IMR-90 (cell line): ENCODE measurements at regions not wholly inside any gene's neighbourhood (a gene's known extent, or its start where the extent isn't known, plus 50 kb on each side); places are given as distances from the start of the nearest gene placed in this dataset.

Source experiments
- ATAC-seq: fragments of 200-7000 bp; cut with Tn5 transposase; 2 replicates; pipeline ENCODE4 v1.9.1; 2020; ENCODE audit warnings: low read depth, mild to moderate bottlenecking, moderate library complexity
- BruUV-seq: library from RNA; stranded (reverse); fragments of 400-500 nt; replicated peaks from 2 replicates; lab custom pipeline; 2021; lab: Mats Ljungman, UMichigan
- CTCF ChIA-PET: fragments of 300-600 bp; formaldehyde crosslinking; extraction: SDS; loops from one replicate; lab custom pipeline; 2021; ENCODE audit warnings: antibody characterized with exemption; lab: Yijun Ruan, JAX
- POLR2A ChIA-PET: fragments of 300-600 bp; sonication (Branson Sonifier 250); formaldehyde crosslinking; loops from one replicate; lab custom pipeline; 2022; ENCODE audit warnings: antibody characterized with exemption; ENCODE audit not compliant: unreplicated experiment; lab: Charles Lee
- DNase-seq: peaks from one replicate; pipeline ENCODE4 v3.0.0; 2013
- H2AFZ ChIP-seq: replicated peaks from 2 replicates; pipeline ENCODE3; 2013; ENCODE audit warnings: low read length, mild to moderate bottlenecking; ENCODE audit not compliant: poor library complexity
- H2AK5ac ChIP-seq: 2 replicates; pipeline ENCODE4 v1.6.1; 2013; ENCODE audit warnings: low read depth, low read length, inconsistent platforms
- H2AK9ac ChIP-seq: replicated peaks from 2 replicates; pipeline ENCODE3; 2013; ENCODE audit warnings: mild to moderate bottlenecking, low read depth, low read length, moderate library complexity; ENCODE audit not compliant: poor library complexity
- H2BK120ac ChIP-seq: 2 replicates; pipeline ENCODE4 v1.6.1; 2013; ENCODE audit warnings: low read depth, low read length, inconsistent platforms
- H2BK15ac ChIP-seq: 3 replicates; pipeline ENCODE4 v1.6.1; 2013; ENCODE audit warnings: low read depth, low read length, inconsistent platforms
- H2BK20ac ChIP-seq: 2 replicates; pipeline ENCODE4 v1.6.1; 2013; ENCODE audit warnings: low read depth, mild to moderate bottlenecking, inconsistent platforms, low read length, moderate library complexity
- H2BK5ac ChIP-seq: 2 replicates; pipeline ENCODE4 v1.6.1; 2013; ENCODE audit warnings: mild to moderate bottlenecking, low read depth, low read length, inconsistent platforms; ENCODE audit not compliant: poor library complexity, severe bottlenecking
- H3K14ac ChIP-seq: replicated peaks from 2 replicates; pipeline ENCODE4 v1.6.1; 2013; ENCODE audit warnings: low read depth, low read length, inconsistent platforms
- H3K18ac ChIP-seq: 2 replicates; pipeline ENCODE4 v1.6.1; 2013; ENCODE audit warnings: low read depth, low read length, control low read depth
- H3K23ac ChIP-seq: 2 replicates; pipeline ENCODE4 v1.6.1; 2013; ENCODE audit warnings: low read depth, low read length, inconsistent platforms
- H3K27ac ChIP-seq: 2 replicates; pipeline ENCODE4 v1.5.1; 2013; ENCODE audit warnings: mild to moderate bottlenecking, control low read depth, low read length; ENCODE audit not compliant: insufficient read depth
- H3K27me3 ChIP-seq: 2 replicates; pipeline ENCODE4 v1.6.1; 2013; ENCODE audit warnings: low read length; ENCODE audit not compliant: control insufficient read depth, insufficient read depth
- H3K36me3 ChIP-seq: 2 replicates; pipeline ENCODE4 v1.6.1; 2013; ENCODE audit warnings: low read length, mixed read lengths; ENCODE audit not compliant: control insufficient read depth, insufficient read depth
- H3K4ac ChIP-seq: 2 replicates; pipeline ENCODE4 v1.6.1; 2013; ENCODE audit warnings: low read depth, low read length, inconsistent platforms
- H3K4me1 ChIP-seq: 2 replicates; pipeline ENCODE4 v1.6.1; 2013; ENCODE audit warnings: low read length, mixed read lengths; ENCODE audit not compliant: control insufficient read depth, insufficient read depth
- H3K4me2 ChIP-seq: 2 replicates; pipeline ENCODE4 v1.6.1; 2013; ENCODE audit warnings: low read depth, mild to moderate bottlenecking, control low read depth, low read length, moderate library complexity
- H3K4me3 ChIP-seq: 2 replicates; pipeline ENCODE4 v1.5.1; 2013; ENCODE audit warnings: low read depth, mild to moderate bottlenecking, control low read depth, low read length, moderate library complexity; ENCODE audit not compliant: insufficient read depth
- H3K56ac ChIP-seq: 2 replicates; pipeline ENCODE4 v1.6.1; 2013; ENCODE audit warnings: low read length, inconsistent platforms; ENCODE audit not compliant: insufficient read depth; ENCODE audit errors: extremely low read depth
- H3K79me1 ChIP-seq, 2 experiments: 2 replicates each; pipeline ENCODE4 v1.6.1; 2013; ENCODE audit warnings: low read length in 2 of 2, inconsistent platforms in 1 of 2, low read depth in 1 of 2
- H3K9ac ChIP-seq: 2 replicates; pipeline ENCODE4 v1.6.1; 2013; ENCODE audit warnings: low read depth, low read length, control low read depth
- H3K9me1 ChIP-seq: 2 replicates; pipeline ENCODE4 v1.6.1; 2013; ENCODE audit warnings: low read length, inconsistent platforms; ENCODE audit not compliant: insufficient read depth
- H3K9me3 ChIP-seq: 2 replicates; pipeline ENCODE4 v1.6.1; 2013; ENCODE audit warnings: low read length; ENCODE audit not compliant: control insufficient read depth, insufficient read depth
- H4K20me1 ChIP-seq: 2 replicates; pipeline ENCODE4 v1.6.1; 2013; ENCODE audit warnings: low read length, inconsistent platforms; ENCODE audit not compliant: insufficient read depth
- H4K5ac ChIP-seq: 2 replicates; pipeline ENCODE4 v1.6.1; 2013; ENCODE audit warnings: mild to moderate bottlenecking, low read depth, low read length, control low read depth
- H4K8ac ChIP-seq, 2 experiments: 2 replicates each; pipeline ENCODE4 v1.6.1; 2013; ENCODE audit warnings: low read depth in 2 of 2, low read length in 2 of 2, control low read depth in 1 of 2, inconsistent platforms in 1 of 2
- H4K91ac ChIP-seq: 2 replicates; pipeline ENCODE4 v1.6.1; 2013; ENCODE audit warnings: low read depth, low read length, inconsistent platforms; ENCODE audit not compliant: insufficient read depth
- BHLHE40 ChIP-seq: fragments of 150-350 bp; IDR thresholded peaks from 2 replicates; pipeline ENCODE4 v1.6.1; 2016; ENCODE audit warnings: mild to moderate bottlenecking, low read depth, low read length
- CEBPB ChIP-seq: IDR thresholded peaks from 2 replicates; pipeline ENCODE4 v1.6.1; 2012; ENCODE audit warnings: low read depth, low read length, improper control_type of control experiment
- CHD1 ChIP-seq: IDR thresholded peaks from 2 replicates; pipeline ENCODE4 v1.6.1; 2012; ENCODE audit warnings: low read depth, low read length, improper control_type of control experiment
- FOS ChIP-seq: fragments of 150-350 bp; IDR thresholded peaks from 2 replicates; pipeline ENCODE4 v1.6.1; 2016; ENCODE audit warnings: low read depth, low read length
- MXI1 ChIP-seq: IDR thresholded peaks from 2 replicates; pipeline ENCODE4 v1.6.1; 2012; ENCODE audit warnings: low read depth, mild to moderate bottlenecking, low read length, moderate library complexity, borderline replicate concordance
- NFE2L2 ChIP-seq: fragments of 150-350 bp; IDR thresholded peaks from 2 replicates; pipeline ENCODE4 v1.6.1; 2016; ENCODE audit warnings: low read depth, mild to moderate bottlenecking, low read length
- RAD21 ChIP-seq: IDR thresholded peaks from 2 replicates; pipeline ENCODE4 v1.6.1; 2012; ENCODE audit warnings: low read length, improper control_type of control experiment
- RCOR1 ChIP-seq: IDR thresholded peaks from 2 replicates; pipeline ENCODE4 v1.6.1; 2012; ENCODE audit warnings: mild to moderate bottlenecking, low read length, improper control_type of control experiment; ENCODE audit not compliant: insufficient replicate concordance
- RFX5 ChIP-seq: IDR thresholded peaks from 2 replicates; pipeline ENCODE4 v1.8.0; 2012; ENCODE audit warnings: low read depth, mild to moderate bottlenecking, low read length, moderate library complexity
- whole genome bisulfite sequencing, 2 experiments: methylation state at CpG; one replicate each; pipeline versions ENCODE4 v1.1.5 to v1.1.7; 2013; ENCODE audit warnings: missing lambda C conversion rate in 2 of 2; ENCODE audit not compliant: insufficient read length in 1 of 2; ENCODE audit errors: extremely low coverage in 2 of 2; 5-methylcytosine and 5-hydroxymethylcytosine counted together
- dilution Hi-C: fragments of 300-500 bp; cut with HindIII; formaldehyde crosslinking; loops from one replicate; pipeline ENCODE4 v1.14.3; 2018; ENCODE audit warnings: low sequenced_read_pairs; ENCODE audit not compliant: unreplicated experiment
- in situ Hi-C: fragments of 300-500 bp; cut with MboI; formaldehyde crosslinking; loops from 3 replicates; pipeline ENCODE4 v1.14.3; 2019; ENCODE audit warnings: low sequenced_read_pairs, inconsistent platforms, mixed read lengths
- intact Hi-C: fragments of 100-400 bp; cut with micrococcal nuclease; formaldehyde crosslinking; loops from 2 replicates; pipeline ENCODE4 v1.10.0; 2022

DNA sequence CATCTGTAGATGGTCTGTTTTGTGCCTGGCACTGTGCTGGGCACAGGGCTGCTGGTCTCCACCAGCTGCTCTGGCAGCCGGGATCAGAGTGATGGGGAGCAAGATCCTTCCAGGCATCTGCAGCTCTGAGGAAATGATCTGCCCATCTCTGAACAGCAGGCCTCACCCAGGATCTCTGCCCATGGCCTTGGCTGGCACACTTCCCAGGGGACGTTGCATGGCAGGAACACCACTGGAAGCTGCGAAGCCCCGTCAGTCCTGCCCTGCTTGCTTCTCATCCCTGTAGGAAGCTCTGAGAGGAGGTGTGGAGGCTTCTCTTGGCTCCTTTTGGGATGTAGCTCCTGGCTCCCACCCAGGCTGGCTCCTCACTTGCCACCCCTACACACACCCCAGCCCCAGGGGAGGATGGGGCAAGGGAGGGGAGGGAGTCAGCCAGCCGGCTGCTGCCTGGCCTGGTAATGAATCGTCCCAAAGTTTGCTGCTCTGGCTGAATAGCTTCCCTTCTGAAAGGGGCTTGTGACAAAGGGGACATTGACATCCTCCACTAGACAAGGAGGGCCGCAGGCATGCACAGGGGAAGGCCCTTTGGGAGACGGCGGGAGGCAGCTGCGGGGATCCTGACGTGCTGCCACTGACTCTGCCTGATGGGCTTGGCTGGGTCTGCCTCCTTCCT, 108.9 kb downstream of the VEGFA start:
- 77% methylated on average over 7 of the region's 11 CpGs; no CpG with 5 or more reads in 1 of the 2 experiments for WGBS, 2 experiments
- Histone ChIP-seq H3K36me3 (no peaks in the 10 kb centered on the region), H3K4me3 (no peak overlapping the region), H3K4ac (no peak overlapping the region), H2BK20ac (no peak overlapping the region), H4K91ac (no peak overlapping the region), H4K5ac (no peak overlapping the region), H3K14ac (no peak overlapping the region), H2BK120ac (no peak overlapping the region), H3K9me3 (no peaks in the 10 kb centered on the region), H2AFZ (peak overlapping the region; percentile 4), H2BK5ac (no peak overlapping the region), H3K27me3 (peaks cover 9% of the 10 kb centered on the region; the same call in 1 of the 2 replicates), H3K9ac (no peak overlapping the region), H3K56ac (no peak overlapping the region), H3K4me1 (no peaks in the 10 kb centered on the region), H3K9me1 (no peaks in the 10 kb centered on the region), H4K8ac (no peak overlapping the region), H4K20me1 (no peaks in the 10 kb centered on the region), H2BK15ac (no peak overlapping the region), H3K23ac (no peak overlapping the region), H3K79me1 (no peaks in the 10 kb centered on the region), H3K27ac (no peak overlapping the region), H2AK5ac (no peak overlapping the region), H2AK9ac (no peak overlapping the region), H3K4me2 (no peak overlapping the region), H3K18ac (no peak overlapping the region)
- intact Hi-C loops (no loop called here), in situ Hi-C loops (no loop called here), dilution Hi-C loops (no loop called here)
- DNase-seq, result no peak
- BruUV-seq, result no TSS peak
- ChIA-PET CTCF (no interaction called here), POLR2A (no interaction called here)
- TF ChIP-seq RFX5, result no peak
- no peak for TF ChIP-seq FOS
- no peak for TF ChIP-seq CEBPB
- TF ChIP-seq RAD21, result no peak
- no peak for TF ChIP-seq CHD1
- no peak for TF ChIP-seq MXI1
- TF ChIP-seq NFE2L2, result no peak
- TF ChIP-seq BHLHE40, result no peak
- no peak for TF ChIP-seq RCOR1
- ATAC-seq, result peak; percentile 40
